CD4-positive, CD25-positive, alpha-beta regulatory T cell (primary cell): ENCODE measurements at regions not wholly inside any gene's neighbourhood (a gene's known extent, or its start where the extent isn't known, plus 50 kb on each side); places are given as distances from the start of the nearest gene placed in this dataset.
"Not testable (repeated sequence)": the region's sequence is repeated elsewhere in the genome, so short reads cannot be mapped to it uniquely, and the experiment has no call there.

ENCODE experiments used
- ATAC-seq, 2 donors: fragments of 150-1000 bp; cut with Tn5 transposase; one replicate each; pipeline ENCODE4 v1.10.0; 2021; ENCODE audit warnings: low read depth in 2 of 2, moderate number of reproducible peaks in 2 of 2, moderate library complexity in 1 of 2
- DNase-seq, 3 donors: peaks; one replicate each; pipeline versions ENCODE4 v3.0.0 to v3.0.0-alpha.2; 2012 to 2022; ENCODE audit warnings: mixed read lengths in 1 of 3
- H3K27ac ChIP-seq: one replicate; pipeline ENCODE4 v1.7.0; 2013; ENCODE audit warnings: mild to moderate bottlenecking, low read length; ENCODE audit not compliant: insufficient read depth, poor library complexity, severe bottlenecking
- H3K27me3 ChIP-seq: one replicate; pipeline ENCODE4 v1.7.0; 2013; ENCODE audit warnings: low read length; ENCODE audit not compliant: control insufficient read depth, insufficient read depth
- H3K36me3 ChIP-seq: one replicate; pipeline ENCODE4 v1.7.0; 2013; ENCODE audit warnings: mild to moderate bottlenecking, low read length, moderate library complexity; ENCODE audit not compliant: control insufficient read depth, insufficient read depth
- H3K4me1 ChIP-seq: 2 replicates; pipeline ENCODE4 v1.7.0; 2013; ENCODE audit warnings: mild to moderate bottlenecking, low read length; ENCODE audit not compliant: insufficient read depth, control insufficient read depth, poor library complexity, severe bottlenecking
- H3K4me3 ChIP-seq: one replicate; pipeline ENCODE4 v1.7.0; 2013; ENCODE audit warnings: low read depth, mild to moderate bottlenecking, low read length, moderate library complexity
- H3K9me3 ChIP-seq, 2 experiments: 1 replicate in 1 of 2; 2 replicates in 1 of 2; pipeline ENCODE4 v1.7.0; 2013; ENCODE audit warnings: low read length in 2 of 2, mild to moderate bottlenecking in 1 of 2, moderate library complexity in 1 of 2; ENCODE audit not compliant: control insufficient read depth in 2 of 2
- H3K27ac Mint-ChIP-seq, 3 donors: one replicate each; pipeline ENCODE4 v1.8.0; 2020 to 2022; ENCODE audit warnings: mild to moderate bottlenecking in 3 of 3, mixed read lengths in 3 of 3, moderate library complexity in 2 of 3
- H3K27me3 Mint-ChIP-seq: one replicate; pipeline ENCODE4 v1.8.0; 2022; ENCODE audit warnings: mild to moderate bottlenecking, mixed read lengths
- H3K36me3 Mint-ChIP-seq: one replicate; pipeline ENCODE4 v1.8.0; 2020; ENCODE audit warnings: mixed read lengths
- H3K4me1 Mint-ChIP-seq, 4 donors: one replicate each; pipeline ENCODE4 v1.8.0; 2020 to 2022; ENCODE audit warnings: mixed read lengths in 4 of 4, mild to moderate bottlenecking in 1 of 4
- H3K4me3 Mint-ChIP-seq, 4 donors: one replicate each; pipeline ENCODE4 v1.8.0; 2020 to 2022; ENCODE audit warnings: mild to moderate bottlenecking in 4 of 4, mixed read lengths in 4 of 4, moderate library complexity in 3 of 4
- H3K9me3 Mint-ChIP-seq, 7 donors: one replicate each; pipeline ENCODE4 v1.8.0; 2020 to 2022; ENCODE audit warnings: mixed read lengths in 7 of 7, mild to moderate bottlenecking in 3 of 7, moderate library complexity in 2 of 7

DNA sequence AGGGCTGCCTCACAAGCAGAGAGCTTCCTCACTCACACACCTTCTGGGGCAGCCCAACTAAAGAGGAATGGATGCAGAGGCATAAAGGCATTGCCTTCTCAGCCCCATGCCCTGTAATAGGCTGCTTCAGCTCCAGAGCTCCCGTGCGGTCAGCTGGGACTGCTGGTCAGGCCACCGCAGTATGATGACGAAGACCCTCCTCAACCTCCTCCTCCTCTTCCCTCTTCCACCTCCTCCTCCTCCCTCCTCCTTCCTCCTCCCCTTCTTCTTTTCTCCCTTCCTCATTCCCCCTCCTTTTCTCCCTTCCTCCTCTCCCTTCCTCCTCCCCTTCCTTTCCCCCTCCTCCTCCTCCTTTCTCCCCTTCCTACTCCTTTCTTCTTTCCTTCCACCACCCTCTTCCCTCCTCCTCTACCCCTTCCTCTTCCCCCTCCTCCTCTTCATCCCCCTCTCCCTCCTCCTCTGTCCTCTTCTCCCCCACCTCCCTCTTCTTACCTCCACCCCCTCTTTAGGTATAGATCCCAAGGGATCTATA, 465.3 kb upstream of the CDH4 start:
- H3K27ac ChIP-seq: no peak overlapping the region
- H3K27me3 ChIP-seq: no peaks in the 10 kb centered on the region

DNA sequence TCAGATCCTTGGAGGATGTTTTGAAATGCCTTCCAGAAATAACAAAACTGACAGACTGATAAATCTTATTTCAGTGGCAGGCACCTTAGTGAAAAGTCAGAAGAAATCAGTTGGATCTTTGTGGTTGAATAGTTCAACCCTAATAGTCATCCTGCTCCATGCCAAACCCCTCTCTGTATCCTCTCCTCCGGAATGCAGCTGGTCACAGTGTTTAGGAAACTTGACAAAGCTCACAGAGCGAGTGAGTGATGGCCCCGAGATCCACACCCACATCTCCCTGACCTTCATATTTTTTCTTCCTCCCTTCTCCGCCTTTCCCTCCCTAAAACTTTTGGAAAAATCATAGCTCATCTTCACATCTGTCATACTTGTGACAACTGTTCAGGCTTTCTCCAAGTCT, 464.8 kb upstream of the CDH4 start:
- Mint-ChIP-seq H3K9me3 (peaks cover 0 to 2% (median 0%) of the 10 kb centered on the region in 7 donors), H3K36me3 (no peaks in the 10 kb centered on the region), H3K27ac (no peak overlapping the region), H3K4me3 (no peak overlapping the region), H3K4me1 (no peaks in the 10 kb centered on the region), H3K27me3 (no peaks in the 10 kb centered on the region)
- no peaks in the 10 kb centered on the region for H3K36me3 ChIP-seq
- no peaks in the 10 kb centered on the region for H3K27me3 ChIP-seq
- H3K4me1 ChIP-seq: no peaks in the 10 kb centered on the region
- no peak overlapping the region for H3K4me3 ChIP-seq
- DNase-seq (no peak), ATAC-seq (no peak)
- no peak overlapping the region for H3K27ac ChIP-seq
- no peaks in the 10 kb centered on the region for H3K9me3 ChIP-seq

More for the DNA sequence above, 465.3 kb upstream of the CDH4 start:
- DNase-seq: no peak
- Mint-ChIP-seq H3K4me3 (no peak overlapping the region), H3K9me3 (peaks cover 0 to 2% (median 0%) of the 10 kb centered on the region in 7 donors), H3K27ac (no peak overlapping the region), H3K27me3 (no peaks in the 10 kb centered on the region), H3K36me3 (no peaks in the 10 kb centered on the region), H3K4me1 (no peaks in the 10 kb centered on the region)
- no peak for ATAC-seq
- H3K4me3 ChIP-seq: no peak overlapping the region
- H3K4me1 ChIP-seq: no peaks in the 10 kb centered on the region
- no peaks in the 10 kb centered on the region for H3K36me3 ChIP-seq
- no peaks in the 10 kb centered on the region for H3K9me3 ChIP-seq

DNA sequence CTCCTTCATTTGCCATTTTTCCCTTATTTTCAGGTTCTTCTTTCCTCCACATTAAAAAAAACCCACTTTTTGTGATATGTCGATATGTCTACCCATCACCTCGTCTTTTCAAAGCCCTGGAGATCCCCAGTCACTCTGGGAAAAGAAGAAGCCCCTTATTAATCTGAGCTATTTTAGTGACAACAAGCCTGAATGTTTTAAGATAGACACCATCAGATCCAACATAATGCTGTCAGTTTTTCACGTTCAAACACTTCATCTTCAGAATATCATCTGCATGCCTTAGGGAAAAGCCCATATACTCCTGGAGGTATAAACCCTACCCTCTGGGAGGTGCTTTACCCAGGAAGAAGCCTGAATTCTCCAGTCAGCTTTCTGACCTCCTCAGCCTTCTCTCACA, 464.0 kb upstream of the CDH4 start:
- Histone ChIP-seq H3K27ac (no peak overlapping the region), H3K4me3 (no peak overlapping the region), H3K36me3 (no peaks in the 10 kb centered on the region), H3K27me3 (no peaks in the 10 kb centered on the region), H3K4me1 (no peaks in the 10 kb centered on the region), H3K9me3 (no peaks in the 10 kb centered on the region)
- H3K9me3 Mint-ChIP-seq: peaks cover 0 to 2% (median 0%) of the 10 kb centered on the region in 7 donors
- H3K4me1 Mint-ChIP-seq: no peaks in the 10 kb centered on the region
- ATAC-seq: no peak
- DNase-seq: no peak
- H3K27me3 Mint-ChIP-seq: no peaks in the 10 kb centered on the region
- no peak overlapping the region for H3K27ac Mint-ChIP-seq
- H3K4me3 Mint-ChIP-seq: no peak overlapping the region
- H3K36me3 Mint-ChIP-seq: no peaks in the 10 kb centered on the region

DNA sequence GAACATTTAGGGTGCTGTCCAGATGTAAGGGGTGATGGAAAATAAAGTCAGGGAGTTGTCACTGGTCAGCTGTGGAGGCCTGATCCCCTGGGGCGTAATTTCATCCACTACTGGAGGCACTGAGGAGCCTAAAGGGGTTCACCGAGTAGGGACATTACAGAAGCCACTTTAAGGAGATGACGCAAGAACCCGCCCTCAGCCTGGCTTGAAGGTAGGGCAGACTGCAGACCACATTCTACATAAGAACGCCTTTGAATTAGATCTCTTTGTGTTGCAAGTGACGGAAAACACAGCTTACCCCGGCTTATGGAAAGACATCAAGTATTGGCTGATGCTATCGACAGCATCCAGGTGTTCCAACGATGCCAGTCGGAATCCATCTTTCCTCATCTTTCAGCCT, 462.7 kb upstream of the CDH4 start:
- no peak for DNase-seq
- H3K9me3 Mint-ChIP-seq: peaks cover 0 to 2% (median 0%) of the 10 kb centered on the region in 7 donors
- Histone ChIP-seq H3K36me3 (no peaks in the 10 kb centered on the region), H3K27me3 (no peaks in the 10 kb centered on the region), H3K9me3 (no peaks in the 10 kb centered on the region), H3K4me1 (no peaks in the 10 kb centered on the region), H3K4me3 (no peak overlapping the region), H3K27ac (no peak overlapping the region)
- H3K4me1 Mint-ChIP-seq: no peaks in the 10 kb centered on the region
- H3K4me3 Mint-ChIP-seq: no peak overlapping the region
- H3K27ac Mint-ChIP-seq: no peak overlapping the region
- no peaks in the 10 kb centered on the region for H3K36me3 Mint-ChIP-seq
- ATAC-seq: no peak
- H3K27me3 Mint-ChIP-seq: no peaks in the 10 kb centered on the region

DNA sequence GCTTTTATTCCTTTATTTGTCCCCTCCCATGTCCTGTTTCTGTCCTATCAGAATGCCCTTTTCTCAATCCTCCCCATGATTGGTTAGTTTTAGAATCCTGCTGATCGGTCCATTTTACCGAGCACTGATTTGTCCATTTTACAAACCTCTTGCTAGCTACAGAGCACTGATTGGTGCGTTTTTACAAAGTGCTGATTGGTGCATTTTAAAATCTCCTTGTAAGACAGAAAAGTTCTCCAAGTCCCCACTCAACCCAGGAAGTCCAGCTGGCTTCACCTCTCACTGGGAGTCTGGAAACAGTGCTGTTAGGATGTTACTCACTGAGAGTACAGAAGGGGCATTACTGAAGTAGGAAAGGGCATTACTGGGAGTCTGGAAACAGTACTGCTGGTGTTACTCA, 461.7 kb upstream of the CDH4 start:
- not testable (repeated sequence) for H3K27ac ChIP-seq, H3K36me3 ChIP-seq, H3K4me3 ChIP-seq, H3K4me1 Mint-ChIP-seq, H3K27me3 ChIP-seq, H3K36me3 Mint-ChIP-seq, ATAC-seq, DNase-seq, H3K27ac Mint-ChIP-seq, H3K27me3 Mint-ChIP-seq, H3K4me3 Mint-ChIP-seq, H3K9me3 Mint-ChIP-seq, H3K9me3 ChIP-seq, H3K4me1 ChIP-seq

DNA sequence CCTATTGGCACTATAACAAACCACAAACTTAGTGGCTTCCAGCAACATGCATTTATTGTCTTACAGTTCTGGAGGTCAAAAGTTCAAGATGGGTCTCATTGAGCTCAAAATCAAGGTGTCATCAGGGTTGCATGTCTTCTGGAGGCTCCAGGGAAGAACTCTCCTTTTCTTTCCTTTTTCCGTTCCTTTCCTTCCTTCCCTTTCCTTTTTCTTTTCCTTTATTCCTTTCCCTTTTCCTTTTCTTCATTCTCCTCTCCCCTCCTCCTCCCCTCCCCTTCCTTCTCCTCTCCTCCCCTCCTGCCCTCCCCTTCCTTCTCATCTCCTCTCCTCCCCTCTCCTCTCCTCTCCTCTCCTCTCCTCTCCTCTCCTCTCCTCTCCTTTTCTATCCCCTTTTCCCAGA, 460.2 kb upstream of the CDH4 start:
- Mint-ChIP-seq H3K27ac (no peak overlapping the region), H3K27me3 (no peaks in the 10 kb centered on the region), H3K4me3 (no peak overlapping the region), H3K9me3 (peaks cover 0 to 2% (median 0%) of the 10 kb centered on the region in 7 donors), H3K4me1 (no peaks in the 10 kb centered on the region), H3K36me3 (no peaks in the 10 kb centered on the region)
- no peaks in the 10 kb centered on the region for H3K27me3 ChIP-seq
- no peak overlapping the region for H3K27ac ChIP-seq
- H3K9me3 ChIP-seq: no peaks in the 10 kb centered on the region
- ATAC-seq (no peak), DNase-seq (no peak)
- H3K36me3 ChIP-seq: no peaks in the 10 kb centered on the region
- H3K4me1 ChIP-seq: no peaks in the 10 kb centered on the region
- H3K4me3 ChIP-seq: no peak overlapping the region

DNA sequence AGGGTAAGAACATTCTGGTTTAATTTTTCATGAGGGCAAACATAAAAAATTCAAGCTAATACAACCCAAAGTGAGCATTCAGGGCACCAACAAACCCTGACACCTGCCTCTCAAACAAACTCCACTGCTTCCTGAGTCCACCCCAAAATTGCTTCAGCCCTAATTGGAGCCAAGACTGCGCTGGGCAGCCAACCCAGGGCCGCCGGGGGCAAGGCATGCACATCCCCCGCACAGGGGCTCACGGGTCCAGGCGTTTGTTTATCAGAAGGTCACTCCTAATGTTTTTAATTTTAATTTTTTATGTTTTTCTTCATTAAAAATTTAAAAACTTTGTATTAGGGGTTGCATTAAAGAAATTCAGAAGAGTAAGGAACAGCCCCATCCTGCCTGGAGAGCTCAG, 459.1 kb upstream of the CDH4 start:
- Mint-ChIP-seq H3K4me3 (no peak overlapping the region), H3K4me1 (no peaks in the 10 kb centered on the region), H3K36me3 (no peaks in the 10 kb centered on the region), H3K27ac (no peak overlapping the region), H3K9me3 (peaks cover 0 to 5% (median 0%) of the 10 kb centered on the region in 7 donors), H3K27me3 (no peaks in the 10 kb centered on the region)
- H3K4me1 ChIP-seq: no peaks in the 10 kb centered on the region
- no peak overlapping the region for H3K27ac ChIP-seq
- H3K9me3 ChIP-seq: no peaks in the 10 kb centered on the region
- no peak for DNase-seq
- H3K27me3 ChIP-seq: no peaks in the 10 kb centered on the region
- no peaks in the 10 kb centered on the region for H3K36me3 ChIP-seq
- no peak overlapping the region for H3K4me3 ChIP-seq
- no peak for ATAC-seq

DNA sequence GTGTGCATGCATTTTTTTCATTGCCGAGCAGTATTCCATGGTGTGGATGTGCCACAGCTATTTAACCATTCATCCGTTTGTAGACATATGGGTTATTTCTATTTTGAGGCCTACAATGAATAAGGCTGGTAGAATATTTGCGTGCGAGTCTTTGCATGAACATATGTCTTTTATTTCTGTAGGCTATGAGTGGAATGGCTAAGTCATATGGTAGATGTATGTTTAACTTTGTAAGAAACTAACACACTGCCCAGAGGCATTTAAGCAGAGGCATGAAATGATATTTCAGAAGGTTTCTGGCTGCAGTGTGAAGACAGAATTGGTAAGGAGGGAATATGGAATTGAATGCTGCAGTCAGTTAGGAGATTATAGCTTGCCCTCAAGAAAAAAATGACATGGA, 457.4 kb upstream of the CDH4 start:
- H3K4me3 ChIP-seq: no peak overlapping the region
- no peak overlapping the region for H3K27ac ChIP-seq
- Mint-ChIP-seq H3K9me3 (peaks cover 0 to 5% (median 0%) of the 10 kb centered on the region in 7 donors), H3K4me1 (no peaks in the 10 kb centered on the region), H3K27me3 (no peaks in the 10 kb centered on the region), H3K36me3 (no peaks in the 10 kb centered on the region), H3K27ac (no peak overlapping the region), H3K4me3 (no peak overlapping the region)
- no peaks in the 10 kb centered on the region for H3K36me3 ChIP-seq
- H3K27me3 ChIP-seq: no peaks in the 10 kb centered on the region
- ATAC-seq (no peak), DNase-seq (no peak)
- H3K9me3 ChIP-seq: no peaks in the 10 kb centered on the region
- no peaks in the 10 kb centered on the region for H3K4me1 ChIP-seq
